AG08396 (cell line): ENCODE measurements at regions not wholly inside any gene's neighbourhood (a gene's known extent, or its start where the extent isn't known, plus 50 kb on each side); places are given as distances from the start of the nearest gene placed in this dataset.
"Not testable (repeated sequence)": the region's sequence is repeated elsewhere in the genome, so short reads cannot be mapped to it uniquely, and the experiment has no call there.

Experiments used
- DNase-seq: peaks from one replicate; pipeline ENCODE4 v3.0.0; 2012; ENCODE audit warnings: low spot score, mixed read lengths

GRCh38 chr6:56838965-56839364 is 115.9 kb upstream of the BEND6 start:
- DNase-seq = no peak

- no peak for DNase-seq
Observed at GRCh38 chr6:56838016-56838555, 116.8 kb upstream of the BEND6 start.

GRCh38 chr6:56837322-56837894 is 117.5 kb upstream of the BEND6 start:
- DNase-seq = no peak

- no peak for DNase-seq
Observed at GRCh38 chr6:56835612-56836011, 119.3 kb upstream of the BEND6 start.

GRCh38 chr6:56833873-56834272 is 121.0 kb upstream of the BEND6 start:
- no peak for DNase-seq

GRCh38 chr6:56833127-56833791 is 121.6 kb upstream of the BEND6 start:
- no peak for DNase-seq

GRCh38 chr6:56832225-56832624 is 122.7 kb upstream of the BEND6 start:
- DNase-seq = no peak

- no peak for DNase-seq
Observed at GRCh38 chr6:56831334-56831733, 123.6 kb upstream of the BEND6 start.

GRCh38 chr6:56827908-56828649 is 126.8 kb upstream of the BEND6 start:
- DNase-seq = no peak

GRCh38 chr6:56824431-56824830 is 130.5 kb upstream of the BEND6 start:
- DNase-seq = not testable (repeated sequence)

- DNase-seq = no peak
Observed at GRCh38 chr6:56821005-56821432, 133.9 kb upstream of the BEND6 start.

- DNase-seq = no peak
Observed at GRCh38 chr6:56820060-56820459, 134.8 kb upstream of the BEND6 start.

GRCh38 chr6:56819604-56820003 is 135.3 kb upstream of the BEND6 start:
- DNase-seq = no peak

- DNase-seq = no peak
Observed at GRCh38 chr6:56816370-56816769, 138.5 kb upstream of the BEND6 start.

GRCh38 chr6:56815436-56815835 is 139.5 kb upstream of the BEND6 start:
- DNase-seq = no peak

- DNase-seq = no peak
Observed at GRCh38 chr6:56814802-56815201, 140.1 kb upstream of the BEND6 start.

- no peak for DNase-seq
Observed at GRCh38 chr6:56814308-56814707, 140.6 kb upstream of the BEND6 start.

- DNase-seq = not testable (repeated sequence)
Observed at GRCh38 chr6:56812851-56813250, 142.1 kb upstream of the BEND6 start.

GRCh38 chr6:56808871-56809359 is 146.0 kb upstream of the BEND6 start:
- DNase-seq = no peak

GRCh38 chr6:56807989-56808337 is 146.9 kb upstream of the BEND6 start:
- no peak for DNase-seq

- DNase-seq = no peak
Observed at GRCh38 chr6:56807326-56807988, 147.4 kb upstream of the BEND6 start.

GRCh38 chr6:56806368-56806767 is 148.5 kb upstream of the BEND6 start:
- no peak for DNase-seq
